GM21786 (cell line): ENCODE measurements at regions not wholly inside any gene's neighbourhood (a gene's known extent, or its start where the extent isn't known, plus 50 kb on each side); places are given as distances from the start of the nearest gene placed in this dataset.

ENCODE experiments used
- ATAC-seq: cut with Tn5 transposase; IDR thresholded peaks from one replicate; pipeline ENCODE4 v1.9.1; 2021; ENCODE audit not compliant: unreplicated experiment

- ATAC-seq = no peak
These were observed 74.8 kb upstream of the G2E3 start for GRCh38 chr14:30484201-30484600.

DNA sequence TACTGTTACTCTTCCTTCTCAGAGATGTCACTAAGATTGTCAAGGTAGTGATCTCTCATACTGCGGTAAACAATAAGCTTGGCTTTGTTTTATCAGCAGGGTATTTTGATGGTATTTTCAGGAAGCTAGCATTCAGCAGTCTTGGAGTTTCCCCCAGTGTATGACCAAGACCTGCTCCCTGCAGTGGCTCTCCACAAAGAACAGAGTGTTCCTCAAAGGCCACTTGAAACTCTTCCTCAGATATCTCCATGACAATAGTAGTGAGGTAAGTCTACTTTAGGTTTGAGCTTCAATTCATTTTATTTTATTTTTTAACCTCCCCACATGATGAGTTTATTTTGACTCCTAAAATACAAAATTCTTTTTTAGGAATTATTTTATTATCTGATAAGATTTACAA lies 74.0 kb upstream of the G2E3 start:
- ATAC-seq = no peak

DNA sequence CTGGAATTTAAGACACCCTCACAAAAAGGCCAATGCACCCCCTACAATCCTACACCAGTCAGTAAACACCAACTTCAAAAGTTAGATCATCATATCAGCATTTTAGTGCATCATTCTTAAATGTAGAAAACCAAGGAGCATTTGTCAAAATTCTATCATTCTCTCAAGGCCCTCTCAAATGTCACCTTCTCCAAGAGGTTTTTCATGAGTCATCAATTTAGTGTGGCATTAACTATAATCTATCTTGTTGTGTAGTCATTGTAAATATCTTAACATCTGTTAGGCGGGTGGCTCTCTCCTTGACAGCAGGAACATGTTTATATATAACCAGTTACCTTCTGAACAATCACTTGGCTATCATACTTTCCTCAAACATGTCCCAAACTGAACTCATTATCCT lies 62.1 kb upstream of the G2E3 start:
- no peak for ATAC-seq

DNA sequence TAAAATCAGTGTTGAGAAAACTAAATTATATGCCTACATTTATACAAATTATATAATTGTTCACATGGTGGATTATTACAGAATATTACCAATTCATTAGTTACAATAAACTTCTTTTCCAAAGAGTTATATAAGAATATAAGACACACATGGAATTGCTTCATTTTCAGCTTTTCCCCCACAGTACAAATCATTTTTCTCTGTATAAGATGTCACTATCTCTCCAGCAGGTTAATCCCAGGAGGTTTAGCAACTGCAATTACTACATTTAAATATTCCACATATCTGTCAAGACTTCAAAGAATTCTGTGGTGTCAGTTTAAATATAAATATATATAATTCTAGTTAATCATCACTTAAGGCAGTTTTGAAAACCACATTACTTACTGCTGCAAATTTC lies 59.6 kb upstream of the G2E3 start:
- ATAC-seq = no peak

GRCh38 chr14:30500222-30500621 lies 58.7 kb upstream of the G2E3 start:
- no peak for ATAC-seq

DNA sequence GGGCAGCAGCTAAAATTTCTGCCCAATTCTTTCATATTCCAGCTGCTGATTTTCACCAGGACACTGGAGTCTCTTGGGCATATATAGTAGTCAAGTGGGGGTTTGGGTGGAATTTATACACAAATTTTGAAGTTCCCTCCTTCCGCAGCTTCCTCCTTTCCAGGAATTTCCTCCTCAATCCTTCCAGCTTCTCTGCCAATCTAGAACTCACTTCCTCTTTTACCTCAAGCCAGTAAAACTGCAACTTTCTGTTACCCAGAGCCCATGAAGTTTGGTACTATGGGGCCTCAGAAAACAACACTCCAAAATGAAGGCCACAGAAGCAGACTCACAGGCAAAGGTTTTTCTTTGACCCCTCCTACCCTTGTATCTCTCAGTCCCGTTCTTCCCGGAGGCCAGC lies 51.7 kb upstream of the G2E3 start:
- no peak for ATAC-seq
